C4-2B (cell line): ENCODE measurements at regions not wholly inside any gene's neighbourhood (a gene's known extent, or its start where the extent isn't known, plus 50 kb on each side); places are given as distances from the start of the nearest gene placed in this dataset.

Source experiments
- H3K27ac ChIP-seq: fragments of 450-650 bp; 2 replicates; pipeline ENCODE4 v1.5.1; 2017
- CTCF ChIP-seq: fragments of 450-650 bp; conservative IDR thresholded peaks from 2 replicates; pipeline ENCODE4 v1.5.1; 2017; ENCODE audit warnings: mild to moderate bottlenecking
- ZFX ChIP-seq: fragments of 450-650 bp; IDR thresholded peaks from 2 replicates; pipeline ENCODE4 v1.6.1; 2017

GRCh38 chr16:66226762-66227161, 139.7 kb upstream of the CDH5 start:
- TF ChIP-seq ZFX = no peak
- H3K27ac ChIP-seq = no peak overlapping the region

GRCh38 chr16:66225696-66226095, 140.8 kb upstream of the CDH5 start:
- no peak for TF ChIP-seq ZFX
- no peak for TF ChIP-seq CTCF
- no peak overlapping the region for H3K27ac ChIP-seq

GRCh38 chr16:66224626-66225025, 141.9 kb upstream of the CDH5 start:
- no peak overlapping the region for H3K27ac ChIP-seq
- no peak for TF ChIP-seq CTCF
- TF ChIP-seq ZFX = no peak

DNA sequence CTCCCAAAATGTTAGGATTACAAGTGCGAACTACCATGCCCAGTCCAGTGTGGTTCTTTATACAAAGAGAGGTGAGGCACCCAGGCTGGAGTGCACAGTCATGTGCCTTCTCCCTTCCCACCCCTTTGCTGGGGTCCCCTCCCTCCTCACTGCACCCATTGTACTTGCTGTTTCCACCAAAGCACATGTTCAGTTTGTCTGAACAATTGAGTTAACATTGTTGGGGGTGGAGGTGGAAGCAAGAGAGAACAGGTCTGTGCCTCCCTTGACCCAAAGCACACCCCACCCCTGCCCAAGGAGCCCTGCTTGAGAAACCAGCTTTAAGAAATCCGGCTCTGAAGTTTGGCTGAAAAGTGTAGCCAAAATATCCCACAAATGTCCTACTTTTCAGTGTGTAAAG, 142.3 kb upstream of the CDH5 start:
- no peak overlapping the region for H3K27ac ChIP-seq
- TF ChIP-seq CTCF (no peak), ZFX (no peak)

GRCh38 chr16:66223176-66223780, 143.2 kb upstream of the CDH5 start:
- TF ChIP-seq ZFX = no peak
- TF ChIP-seq CTCF = no peak
- H3K27ac ChIP-seq = no peak overlapping the region

- no peak for TF ChIP-seq ZFX
- TF ChIP-seq CTCF = no peak
- no peak overlapping the region for H3K27ac ChIP-seq
These were observed 143.7 kb upstream of the CDH5 start for GRCh38 chr16:66222756-66223155.

DNA sequence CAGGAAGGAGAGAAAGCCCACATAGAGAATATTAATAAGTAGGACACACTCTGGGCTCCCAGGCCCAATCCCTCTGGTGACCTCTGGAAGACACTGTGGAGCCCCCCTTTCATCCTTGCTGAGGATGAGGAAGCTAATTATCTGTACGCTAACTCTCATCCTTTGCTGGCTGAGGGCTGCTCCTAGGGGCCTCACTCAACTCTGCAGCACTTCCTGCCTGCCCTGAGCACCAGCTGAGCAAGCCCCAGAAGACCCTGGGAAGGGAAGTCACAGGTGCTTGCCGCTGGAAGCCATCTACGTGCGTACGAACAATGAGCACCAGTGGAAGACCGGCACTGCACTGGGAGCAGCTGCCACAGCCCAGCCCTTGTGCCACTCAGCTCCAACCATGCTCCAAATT, 145.8 kb upstream of the CDH5 start:
- no peak overlapping the region for H3K27ac ChIP-seq

More for the DNA sequence above, 145.8 kb upstream of the CDH5 start:
- TF ChIP-seq CTCF (no peak), ZFX (no peak)
